ENCODE measurements at regions not wholly inside any gene's neighbourhood (a gene's known extent, or its start where the extent isn't known, plus 50 kb on each side); places are given as distances from the start of the nearest gene placed in this dataset.

DNA sequence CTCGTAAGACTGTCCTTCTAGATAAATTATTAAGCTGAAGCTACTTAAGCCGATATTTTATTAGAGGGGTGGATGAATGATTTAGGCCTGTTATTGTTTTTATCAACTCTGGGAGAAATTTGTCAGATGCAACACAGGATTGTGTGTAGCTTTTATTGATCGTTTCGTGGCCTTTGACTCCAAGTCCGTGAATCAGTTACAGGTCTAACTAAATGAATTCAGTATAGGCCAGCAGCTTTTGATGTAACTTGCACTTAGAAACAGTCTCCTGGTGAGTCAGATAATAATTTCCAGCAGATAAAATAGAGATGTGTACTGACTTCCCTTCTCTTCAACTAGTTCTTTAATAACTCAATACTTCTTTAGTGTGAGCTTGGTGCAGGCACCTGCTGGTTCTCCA is 341.7 kb upstream of the SMIM30 start:
- no peaks in the 10 kb centered on the region for H3K9me3 ChIP-seq (ENCODE audit: low read length)
- no peaks in the 10 kb centered on the region for H3K36me3 ChIP-seq (ENCODE audit: insufficient read depth, low read length)
- H3K9me2 ChIP-seq (ENCODE audit: insufficient read depth, low read length): no peaks in the 10 kb centered on the region
- H3K27ac ChIP-seq (ENCODE audit: low read depth, low read length, poor library complexity, severe bottlenecking): no peak overlapping the region
- BruUV-seq (replicated peaks): no TSS peak
- DNase-seq (ENCODE audit: low spot score): no peak
- TF ChIP-seq EZH2phosphoT487 (IDR thresholded peaks at IDR 0.05; ENCODE audit: borderline replicate concordance, low read depth, low read length): no peak
- TF ChIP-seq, protein P1, sequence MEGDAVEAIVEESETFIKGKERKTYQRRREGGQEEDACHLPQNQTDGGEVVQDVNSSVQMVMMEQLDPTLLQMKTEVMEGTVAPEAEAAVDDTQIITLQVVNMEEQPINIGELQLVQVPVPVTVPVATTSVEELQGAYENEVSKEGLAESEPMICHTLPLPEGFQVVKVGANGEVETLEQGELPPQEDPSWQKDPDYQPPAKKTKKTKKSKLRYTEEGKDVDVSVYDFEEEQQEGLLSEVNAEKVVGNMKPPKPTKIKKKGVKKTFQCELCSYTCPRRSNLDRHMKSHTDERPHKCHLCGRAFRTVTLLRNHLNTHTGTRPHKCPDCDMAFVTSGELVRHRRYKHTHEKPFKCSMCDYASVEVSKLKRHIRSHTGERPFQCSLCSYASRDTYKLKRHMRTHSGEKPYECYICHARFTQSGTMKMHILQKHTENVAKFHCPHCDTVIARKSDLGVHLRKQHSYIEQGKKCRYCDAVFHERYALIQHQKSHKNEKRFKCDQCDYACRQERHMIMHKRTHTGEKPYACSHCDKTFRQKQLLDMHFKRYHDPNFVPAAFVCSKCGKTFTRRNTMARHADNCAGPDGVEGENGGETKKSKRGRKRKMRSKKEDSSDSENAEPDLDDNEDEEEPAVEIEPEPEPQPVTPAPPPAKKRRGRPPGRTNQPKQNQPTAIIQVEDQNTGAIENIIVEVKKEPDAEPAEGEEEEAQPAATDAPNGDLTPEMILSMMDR (conservative IDR thresholded peaks at IDR 0.05; ENCODE audit: low read length): no peak
- intact Hi-C loops (cut with micrococcal nuclease; ENCODE audit: unreplicated experiment): no loop called here
- no peaks in the 10 kb centered on the region for H3K79me2 ChIP-seq (ENCODE audit: insufficient read depth, low read depth, low read length)
- POLR2A ChIA-PET: no interaction called here
- H3K4me2 ChIP-seq (ENCODE audit: low read length): no peak overlapping the region
- no peaks in the 10 kb centered on the region; the same call in 1 of the 2 replicates for H4K20me1 ChIP-seq (ENCODE audit: insufficient read depth, low read length)
- H3K4me3 ChIP-seq (ENCODE audit: low read depth, low read length, poor library complexity, severe bottlenecking): no peak overlapping the region
- H2AFZ ChIP-seq (ENCODE audit: low read length): no peak overlapping the region
- no peaks in the 10 kb centered on the region for H3K4me1 ChIP-seq (ENCODE audit: insufficient read depth, low read length, poor library complexity, severe bottlenecking)
- CTCF ChIA-PET (ENCODE audit: unreplicated experiment): no interaction called here

DNA sequence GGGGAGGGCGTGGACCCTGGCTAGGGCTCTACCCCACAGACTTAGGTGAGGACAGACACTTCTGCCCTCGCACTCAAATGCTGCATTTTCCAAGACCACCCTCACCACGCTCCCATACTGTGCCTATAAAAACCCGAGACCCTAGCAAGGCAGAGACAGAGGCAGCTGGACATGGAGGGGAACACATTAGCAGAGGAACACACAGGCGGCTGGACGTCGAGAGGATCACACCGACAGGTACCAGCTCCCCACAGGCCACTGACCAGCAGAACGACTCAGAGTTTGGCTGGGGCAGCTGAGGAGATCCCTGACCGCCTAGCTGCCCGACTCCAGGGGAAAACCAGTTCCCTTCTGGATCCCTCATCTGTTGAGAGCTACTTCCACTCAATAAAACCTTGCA is 338.2 kb upstream of the SMIM30 start:
- Histone ChIP-seq H3K4me1 (ENCODE audit: insufficient read depth, low read length, poor library complexity, severe bottlenecking) (no peaks in the 10 kb centered on the region), H3K79me2 (ENCODE audit: insufficient read depth, low read depth, low read length) (no peaks in the 10 kb centered on the region), H4K20me1 (ENCODE audit: insufficient read depth, low read length) (no peaks in the 10 kb centered on the region; the same call in 1 of the 2 replicates), H2AFZ (ENCODE audit: low read length) (no peak overlapping the region), H3K4me2 (ENCODE audit: low read length) (no peak overlapping the region), H3K27ac (ENCODE audit: low read depth, low read length, poor library complexity, severe bottlenecking) (no peak overlapping the region), H3K9me2 (ENCODE audit: insufficient read depth, low read length) (no peaks in the 10 kb centered on the region), H3K36me3 (ENCODE audit: insufficient read depth, low read length) (no peaks in the 10 kb centered on the region), H3K9me3 (ENCODE audit: low read length) (no peaks in the 10 kb centered on the region), H3K4me3 (ENCODE audit: low read depth, low read length, poor library complexity, severe bottlenecking) (no peak overlapping the region)
- TF ChIP-seq EZH2phosphoT487 (IDR thresholded peaks at IDR 0.05; ENCODE audit: borderline replicate concordance, low read depth, low read length): no peak
- TF ChIP-seq, protein P1 (conservative IDR thresholded peaks at IDR 0.05; ENCODE audit: low read length): no peak
- DNase-seq (ENCODE audit: low spot score): no peak
- no TSS peak for BruUV-seq (replicated peaks)
- POLR2A ChIA-PET: no interaction called here
- intact Hi-C loops (cut with micrococcal nuclease; ENCODE audit: unreplicated experiment): no loop called here
- CTCF ChIA-PET (ENCODE audit: unreplicated experiment): no interaction called here

- TF ChIP-seq, protein P1 (conservative IDR thresholded peaks at IDR 0.05; ENCODE audit: low read length): no peak
- TF ChIP-seq EZH2phosphoT487 (IDR thresholded peaks at IDR 0.05; ENCODE audit: borderline replicate concordance, low read depth, low read length): no peak
- H3K36me3 ChIP-seq (ENCODE audit: insufficient read depth, low read length): no peaks in the 10 kb centered on the region
- H3K79me2 ChIP-seq (ENCODE audit: insufficient read depth, low read depth, low read length): no peaks in the 10 kb centered on the region
- H3K4me3 ChIP-seq (ENCODE audit: low read depth, low read length, poor library complexity, severe bottlenecking): no peak overlapping the region
- ChIA-PET POLR2A (interaction anchor here (0.7 to 1.0 kb wide), 2 partner anchors 18 to 55 kb away, joined by 3 to 4 read pairs; no protein-coding TSS in a partner anchor), CTCF (ENCODE audit: unreplicated experiment) (no interaction called here)
- H4K20me1 ChIP-seq (ENCODE audit: insufficient read depth, low read length): no peaks in the 10 kb centered on the region
- H3K9me2 ChIP-seq (ENCODE audit: insufficient read depth, low read length): no peaks in the 10 kb centered on the region
- no peaks in the 10 kb centered on the region for H3K9me3 ChIP-seq (ENCODE audit: low read length)
- DNase-seq (ENCODE audit: low spot score): no peak
- H2AFZ ChIP-seq (ENCODE audit: low read length): no peak overlapping the region
- H3K4me1 ChIP-seq (ENCODE audit: insufficient read depth, low read length, poor library complexity, severe bottlenecking): no peaks in the 10 kb centered on the region
- no peak overlapping the region for H3K4me2 ChIP-seq (ENCODE audit: low read length)
- intact Hi-C loops (cut with micrococcal nuclease; ENCODE audit: unreplicated experiment): no loop called here
- no peak overlapping the region for H3K27ac ChIP-seq (ENCODE audit: low read depth, low read length, poor library complexity, severe bottlenecking)
- BruUV-seq (replicated peaks): no TSS peak
These were observed 336.3 kb upstream of the SMIM30 start for GRCh38 chr7:113454597-113455169.

All from OCI-LY7 (cell line).